ENCODE measurements at regions not wholly inside any gene's neighbourhood (a gene's known extent, or its start where the extent isn't known, plus 50 kb on each side); places are given as distances from the start of the nearest gene placed in this dataset.
"Not testable (repeated sequence)": the region's sequence is repeated elsewhere in the genome, so short reads cannot be mapped to it uniquely, and the experiment has no call there.

DNA sequence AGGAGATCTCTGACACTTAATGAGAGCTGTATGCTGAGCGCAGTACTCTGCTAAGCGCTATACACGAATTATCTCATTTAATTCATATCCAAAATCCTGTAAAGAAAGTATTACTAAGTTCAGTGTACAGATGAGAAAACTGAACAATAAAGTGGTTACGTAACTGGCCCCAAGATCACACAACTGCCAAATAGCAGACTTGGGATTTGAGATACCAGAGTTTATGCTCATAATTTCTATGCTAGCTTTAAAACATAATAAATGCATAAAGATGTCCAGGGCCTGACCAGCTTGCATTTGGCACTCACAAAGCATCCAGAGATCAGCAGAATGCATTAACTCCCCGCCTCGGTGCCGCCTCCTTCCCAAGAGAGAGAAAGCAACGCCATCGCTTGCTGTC, 83.2 kb upstream of the PWP1 start:
- Histone ChIP-seq H3K9ac (ENCODE audit: low read length) (no peak overlapping the region), H3K27ac (ENCODE audit: low read depth, low read length) (no peak overlapping the region)

DNA sequence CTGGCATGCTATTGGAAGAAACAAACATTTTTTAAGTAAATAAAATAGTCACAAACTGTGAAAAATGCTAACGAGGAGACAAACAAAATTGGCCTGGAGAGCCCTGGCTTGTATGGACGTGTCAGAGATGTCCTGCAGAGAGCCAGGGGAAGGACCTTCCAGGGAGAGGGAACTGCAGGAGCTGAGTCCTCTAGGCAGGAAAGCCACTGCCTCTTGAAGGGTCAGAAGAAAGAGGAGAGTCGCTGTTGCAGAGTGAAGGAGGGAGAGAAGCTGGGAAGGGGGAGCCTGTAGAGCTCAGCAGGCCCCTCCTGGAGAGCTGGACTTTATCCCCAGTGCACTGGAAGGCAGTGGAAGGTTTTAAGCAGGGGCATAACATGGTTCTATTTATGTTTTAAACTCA, 80.3 kb upstream of the PWP1 start:
- Histone ChIP-seq H3K27me3 (ENCODE audit: control insufficient read depth in 1 of 2, insufficient read depth in 2 of 2, low read length in 2 of 2) (no peaks in the 10 kb centered on the region), H3K9ac (ENCODE audit: low read length) (no peak overlapping the region), H3K9me3 (ENCODE audit: low read length) (no peaks in the 10 kb centered on the region), H3K27ac (ENCODE audit: low read depth, low read length) (no peak overlapping the region), H3K4me3 (ENCODE audit: low read depth in 1 of 2, low read length in 2 of 2) (no peak overlapping the region), H3K4me1 (ENCODE audit: insufficient read depth, low read length) (no peaks in the 10 kb centered on the region), H3K36me3 (ENCODE audit: insufficient read depth, low read length) (no peaks in the 10 kb centered on the region)

More for the DNA sequence above, 83.2 kb upstream of the PWP1 start:
- H3K36me3 ChIP-seq (ENCODE audit: insufficient read depth, low read length), result no peaks in the 10 kb centered on the region
- H3K9me3 ChIP-seq (ENCODE audit: low read length), result no peaks in the 10 kb centered on the region
- no peak overlapping the region for H3K4me3 ChIP-seq (ENCODE audit: low read depth in 1 of 2, low read length in 2 of 2)
- no peaks in the 10 kb centered on the region for H3K4me1 ChIP-seq (ENCODE audit: insufficient read depth, low read length)
- H3K27me3 ChIP-seq (ENCODE audit: control insufficient read depth in 1 of 2, insufficient read depth in 2 of 2, low read length in 2 of 2), result no peaks in the 10 kb centered on the region

DNA sequence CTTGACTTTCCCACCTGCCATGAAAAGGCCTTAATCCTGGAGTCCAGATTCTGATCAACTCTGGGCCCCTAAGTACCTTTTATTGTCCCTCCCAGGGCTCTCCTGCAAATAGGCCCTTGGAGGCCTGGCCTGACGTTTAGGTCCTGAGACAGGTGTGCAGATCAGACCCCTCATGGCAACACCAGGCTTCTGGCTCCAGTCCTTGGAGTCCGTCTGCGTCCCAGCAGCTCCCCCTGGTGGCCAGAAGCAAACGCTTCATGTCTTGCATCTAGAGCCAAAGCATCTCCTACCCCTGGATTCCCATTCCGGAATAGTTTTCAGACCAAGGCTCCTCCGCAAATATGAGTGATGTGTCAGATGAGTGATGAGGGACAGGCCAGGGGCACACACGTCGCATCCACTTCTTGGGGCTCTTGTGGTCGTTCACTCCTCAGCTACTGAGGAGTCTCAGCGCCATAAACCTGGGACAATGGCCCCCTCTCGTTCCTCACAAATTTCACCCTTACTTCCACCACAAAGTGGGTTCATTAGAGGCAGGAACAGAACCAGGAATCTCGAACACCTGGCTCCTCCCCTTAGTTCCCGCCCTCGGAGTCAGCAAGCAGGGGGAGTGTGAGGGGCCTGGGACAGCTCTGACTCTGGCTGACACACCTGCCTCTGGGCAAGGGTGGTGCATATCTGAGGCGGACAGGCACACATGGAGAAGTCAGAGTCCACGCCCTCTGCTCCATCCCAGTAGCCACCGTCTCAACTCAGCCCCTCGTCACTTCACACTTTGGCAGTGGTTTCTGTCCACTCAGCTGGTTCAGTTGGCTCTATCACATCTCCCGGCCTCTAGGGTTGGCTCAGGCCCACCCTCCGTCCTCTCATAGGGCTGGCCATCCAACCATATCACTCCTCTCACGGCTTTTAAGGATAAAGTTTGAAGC, 77.9 kb upstream of the PWP1 start:
- no peaks in the 10 kb centered on the region for H3K4me1 ChIP-seq (ENCODE audit: insufficient read depth, low read length)
- no peaks in the 10 kb centered on the region for H3K9me3 ChIP-seq (ENCODE audit: low read length)
- H3K36me3 ChIP-seq (ENCODE audit: insufficient read depth, low read length), result no peaks in the 10 kb centered on the region
- H3K27ac ChIP-seq (ENCODE audit: low read depth, low read length), result no peak overlapping the region
- H3K9ac ChIP-seq (ENCODE audit: low read length), result no peak overlapping the region
- no peak overlapping the region for H3K4me3 ChIP-seq (ENCODE audit: low read depth in 1 of 2, low read length in 2 of 2)
- H3K27me3 ChIP-seq (ENCODE audit: control insufficient read depth in 1 of 2, insufficient read depth in 2 of 2, low read length in 2 of 2), result no peaks in the 10 kb centered on the region

DNA sequence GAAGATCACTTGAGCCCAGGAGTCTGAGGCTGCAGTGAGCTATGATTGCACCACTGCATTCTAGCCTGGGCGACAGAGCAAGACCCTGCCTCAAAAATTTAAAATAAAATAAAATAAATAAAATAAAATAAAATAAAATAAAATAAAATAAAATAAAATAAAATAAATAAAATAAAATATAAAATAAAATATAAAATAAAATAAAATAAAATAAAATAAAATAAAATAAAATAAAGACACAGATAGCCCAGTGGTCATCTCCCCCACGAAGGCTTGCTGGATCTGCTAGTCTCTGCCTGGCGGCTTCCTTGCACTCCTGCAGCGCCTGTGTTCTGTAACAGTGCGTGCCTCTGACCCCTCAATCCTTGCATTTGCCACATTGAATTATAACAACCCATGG, 76.8 kb upstream of the PWP1 start:
- H3K4me1 ChIP-seq (ENCODE audit: insufficient read depth, low read length); H3K4me3 ChIP-seq (ENCODE audit: low read depth in 1 of 2, low read length in 2 of 2); H3K27me3 ChIP-seq (ENCODE audit: control insufficient read depth in 1 of 2, insufficient read depth in 2 of 2, low read length in 2 of 2); H3K9ac ChIP-seq (ENCODE audit: low read length); H3K36me3 ChIP-seq (ENCODE audit: insufficient read depth, low read length); H3K27ac ChIP-seq (ENCODE audit: low read depth, low read length); H3K9me3 ChIP-seq (ENCODE audit: low read length): not testable (repeated sequence)

DNA sequence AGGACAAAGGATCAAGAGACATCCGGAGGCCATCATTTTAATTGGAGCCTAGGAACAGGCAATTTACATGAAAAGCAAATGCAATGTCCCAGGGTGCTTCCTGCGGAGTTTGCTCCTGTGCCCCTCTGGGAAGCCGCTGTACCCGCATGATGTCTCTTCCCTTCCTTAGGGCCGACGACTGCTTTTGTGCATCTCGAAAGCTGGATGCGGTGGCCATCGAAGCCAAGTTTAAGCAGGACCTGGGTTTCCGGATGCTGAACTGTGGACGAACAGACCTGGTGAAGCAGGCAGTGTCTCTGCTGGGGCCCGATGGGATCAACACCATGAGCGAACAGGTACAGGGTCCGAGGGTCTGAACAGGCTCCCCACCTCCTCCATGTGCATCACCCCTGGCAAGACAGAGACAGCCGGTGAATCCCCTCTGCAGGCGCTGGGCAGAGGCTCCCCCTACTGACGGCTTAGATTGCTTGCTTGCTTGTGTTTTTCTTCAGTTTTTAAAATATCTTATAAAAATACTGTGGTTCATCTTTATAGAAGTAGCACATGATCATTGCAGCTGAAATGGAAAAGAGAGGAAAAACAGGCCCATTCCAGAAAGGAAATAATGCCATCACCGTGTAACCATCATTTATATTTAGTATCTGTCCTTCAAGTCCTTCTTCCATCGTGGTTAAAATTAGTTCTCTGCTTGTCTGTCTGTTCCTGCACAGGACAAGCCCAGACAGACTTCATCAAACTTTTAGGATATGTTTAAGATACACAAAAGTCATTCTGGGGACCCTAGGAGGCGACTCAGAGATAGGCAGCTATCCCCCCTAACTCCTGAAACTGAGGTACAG, 75.4 kb upstream of the PWP1 start:
- no peaks in the 10 kb centered on the region for H3K36me3 ChIP-seq (ENCODE audit: insufficient read depth, low read length)
- H3K27ac ChIP-seq (ENCODE audit: low read depth, low read length), result no peak overlapping the region
- H3K27me3 ChIP-seq (ENCODE audit: control insufficient read depth in 1 of 2, insufficient read depth in 2 of 2, low read length in 2 of 2), result no peaks in the 10 kb centered on the region
- H3K4me1 ChIP-seq (ENCODE audit: insufficient read depth, low read length), result no peaks in the 10 kb centered on the region
- H3K4me3 ChIP-seq (ENCODE audit: low read depth in 1 of 2, low read length in 2 of 2), result no peak overlapping the region
- H3K9ac ChIP-seq (ENCODE audit: low read length), result no peak overlapping the region
- H3K9me3 ChIP-seq (ENCODE audit: low read length), result no peaks in the 10 kb centered on the region

DNA sequence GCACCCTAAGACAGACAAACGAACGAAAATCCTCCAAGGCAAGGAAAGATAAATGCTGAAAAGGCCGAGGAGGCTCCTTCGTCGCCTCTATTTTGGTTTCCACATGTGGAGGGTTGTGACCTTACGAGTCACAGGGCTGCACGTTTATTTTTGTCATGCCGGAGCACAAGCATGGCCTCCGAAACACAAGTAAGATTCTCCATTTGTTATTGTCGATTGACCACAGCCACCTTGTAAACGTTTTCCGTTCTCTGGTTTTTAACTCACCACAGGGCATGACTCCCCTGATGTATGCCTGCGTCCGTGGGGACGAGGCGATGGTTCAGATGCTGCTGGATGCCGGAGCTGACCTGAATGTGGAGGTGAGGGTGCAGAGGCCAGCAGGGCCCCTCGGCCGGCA, 73.1 kb upstream of the PWP1 start:
- Histone ChIP-seq H3K27ac (ENCODE audit: low read depth, low read length) (no peak overlapping the region), H3K9me3 (ENCODE audit: low read length) (no peaks in the 10 kb centered on the region), H3K4me1 (ENCODE audit: insufficient read depth, low read length) (no peaks in the 10 kb centered on the region), H3K9ac (ENCODE audit: low read length) (no peak overlapping the region), H3K27me3 (ENCODE audit: control insufficient read depth in 1 of 2, insufficient read depth in 2 of 2, low read length in 2 of 2) (no peaks in the 10 kb centered on the region), H3K4me3 (ENCODE audit: low read depth in 1 of 2, low read length in 2 of 2) (no peak overlapping the region), H3K36me3 (ENCODE audit: insufficient read depth, low read length) (no peaks in the 10 kb centered on the region)

DNA sequence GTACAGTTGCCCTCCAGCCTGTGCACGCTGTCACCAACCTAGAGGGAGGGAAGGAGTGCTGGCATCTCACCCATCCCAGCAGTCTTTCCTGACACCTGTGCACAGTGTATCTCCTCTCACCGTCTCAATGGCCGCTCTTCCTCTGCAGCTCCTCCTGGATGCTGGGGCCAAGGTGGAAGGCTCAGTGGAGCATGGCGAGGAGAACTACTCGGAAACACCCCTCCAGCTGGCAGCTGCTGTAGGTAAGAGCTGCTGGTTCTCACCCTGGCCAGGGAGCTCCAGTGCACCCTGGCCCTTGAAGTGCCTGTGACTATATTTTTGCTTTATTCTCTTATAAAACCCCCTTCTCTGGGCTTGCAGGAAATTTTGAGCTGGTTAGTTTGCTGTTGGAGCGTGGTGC, 68.7 kb upstream of the PWP1 start:
- Histone ChIP-seq H3K36me3 (ENCODE audit: insufficient read depth, low read length) (no peaks in the 10 kb centered on the region), H3K9me3 (ENCODE audit: low read length) (no peaks in the 10 kb centered on the region), H3K27me3 (ENCODE audit: control insufficient read depth in 1 of 2, insufficient read depth in 2 of 2, low read length in 2 of 2) (no peaks in the 10 kb centered on the region), H3K4me3 (ENCODE audit: low read depth in 1 of 2, low read length in 2 of 2) (no peak overlapping the region), H3K27ac (ENCODE audit: low read depth, low read length) (no peak overlapping the region), H3K9ac (ENCODE audit: low read length) (no peak overlapping the region), H3K4me1 (ENCODE audit: insufficient read depth, low read length) (no peaks in the 10 kb centered on the region)

DNA sequence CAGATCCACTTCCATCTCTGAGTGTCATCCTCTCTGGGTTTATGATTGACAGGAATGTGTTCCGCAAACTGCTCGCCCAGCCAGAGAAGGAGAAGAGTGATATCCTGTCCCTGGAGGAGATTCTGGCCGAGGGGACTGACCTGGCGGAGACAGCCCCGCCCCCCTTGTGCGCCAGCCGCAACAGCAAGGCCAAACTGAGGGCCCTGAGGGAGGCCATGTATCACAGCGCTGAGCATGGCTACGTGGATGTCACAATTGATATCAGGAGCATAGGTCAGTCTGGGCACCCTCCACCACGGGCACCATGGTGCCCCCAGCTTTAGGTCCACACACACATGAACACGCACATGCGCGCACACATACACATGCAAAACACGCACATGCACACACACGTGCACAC, 67.5 kb upstream of the PWP1 start:
- Histone ChIP-seq H3K27me3 (ENCODE audit: control insufficient read depth in 1 of 2, insufficient read depth in 2 of 2, low read length in 2 of 2) (no peaks in the 10 kb centered on the region), H3K4me1 (ENCODE audit: insufficient read depth, low read length) (no peaks in the 10 kb centered on the region), H3K9me3 (ENCODE audit: low read length) (no peaks in the 10 kb centered on the region)

DNA sequence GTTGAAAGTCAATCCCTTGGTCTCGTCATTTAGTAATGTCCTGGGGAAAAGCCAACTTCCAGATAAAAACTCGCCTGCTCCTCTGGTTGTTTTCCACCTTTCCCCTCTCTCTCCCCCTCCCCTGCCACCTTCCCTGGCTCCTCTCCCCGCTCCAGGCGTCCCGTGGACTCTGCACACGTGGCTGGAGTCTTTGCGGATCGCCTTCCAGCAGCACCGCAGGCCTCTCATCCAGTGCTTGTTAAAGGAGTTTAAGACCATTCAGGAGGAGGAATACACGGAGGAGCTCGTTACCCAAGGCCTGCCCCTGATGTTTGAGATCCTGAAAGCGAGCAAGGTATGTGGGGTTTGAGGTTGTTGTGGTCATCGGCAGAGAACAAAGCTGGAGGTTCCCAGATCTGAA, 65.8 kb upstream of the PWP1 start:
- H3K36me3 ChIP-seq (ENCODE audit: insufficient read depth, low read length), result no peaks in the 10 kb centered on the region
- H3K9me3 ChIP-seq (ENCODE audit: low read length), result no peaks in the 10 kb centered on the region
- no peak overlapping the region for H3K9ac ChIP-seq (ENCODE audit: low read length)
- no peak overlapping the region for H3K4me3 ChIP-seq (ENCODE audit: low read depth in 1 of 2, low read length in 2 of 2)
- no peaks in the 10 kb centered on the region for H3K4me1 ChIP-seq (ENCODE audit: insufficient read depth, low read length)
- no peak overlapping the region for H3K27ac ChIP-seq (ENCODE audit: low read depth, low read length)
- no peaks in the 10 kb centered on the region for H3K27me3 ChIP-seq (ENCODE audit: control insufficient read depth in 1 of 2, insufficient read depth in 2 of 2, low read length in 2 of 2)

More for the DNA sequence above, 67.5 kb upstream of the PWP1 start:
- Histone ChIP-seq H3K27ac (ENCODE audit: low read depth, low read length) (no peak overlapping the region), H3K9ac (ENCODE audit: low read length) (no peak overlapping the region), H3K4me3 (ENCODE audit: low read depth in 1 of 2, low read length in 2 of 2) (no peak overlapping the region), H3K36me3 (ENCODE audit: insufficient read depth, low read length) (no peaks in the 10 kb centered on the region)

DNA sequence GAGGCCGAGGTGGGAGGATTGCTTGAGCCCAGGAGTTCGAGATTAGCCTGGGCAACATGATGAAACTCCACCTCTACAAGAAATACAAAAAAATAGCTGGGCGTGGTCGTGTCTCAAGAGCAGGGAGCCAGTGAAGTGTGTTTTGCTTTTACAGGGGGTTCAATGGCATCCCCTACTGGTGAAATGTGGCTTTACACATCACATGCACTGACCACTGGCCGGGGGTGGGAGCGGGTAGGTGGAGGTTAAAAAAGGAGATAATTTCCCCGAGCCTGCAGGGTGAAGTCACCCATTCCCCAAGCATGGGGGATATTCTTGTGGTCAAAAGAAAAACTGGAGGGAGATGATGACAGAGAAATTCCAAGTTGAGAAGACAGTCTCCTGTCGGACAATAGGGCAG, 63.6 kb upstream of the PWP1 start:
- H3K36me3 ChIP-seq (ENCODE audit: insufficient read depth, low read length), result no peaks in the 10 kb centered on the region

DNA sequence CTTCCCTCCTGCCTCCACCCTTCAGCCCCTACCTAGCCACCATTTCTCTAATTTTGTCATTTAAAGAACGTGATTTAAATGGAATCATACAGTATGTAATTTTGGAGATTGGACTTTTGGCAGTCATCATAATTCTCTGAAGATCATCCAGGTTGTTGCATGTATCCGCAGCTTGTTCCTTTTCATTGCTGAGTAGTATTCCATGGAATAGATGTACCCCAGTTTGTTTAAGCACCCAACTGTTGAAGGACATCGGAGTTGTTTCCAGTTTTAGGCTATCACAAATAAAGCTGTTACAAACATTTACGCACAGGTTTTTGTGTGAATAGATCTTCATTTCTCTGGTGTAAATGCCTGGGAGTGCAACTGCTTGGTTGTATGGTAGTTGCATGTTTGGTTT, 61.1 kb upstream of the PWP1 start:
- H3K9ac ChIP-seq (ENCODE audit: low read length), result no peak overlapping the region

More for the DNA sequence above, 63.6 kb upstream of the PWP1 start:
- H3K9me3 ChIP-seq (ENCODE audit: low read length), result no peaks in the 10 kb centered on the region
- no peak overlapping the region for H3K27ac ChIP-seq (ENCODE audit: low read depth, low read length)
- H3K4me3 ChIP-seq (ENCODE audit: low read depth in 1 of 2, low read length in 2 of 2), result no peak overlapping the region
- H3K9ac ChIP-seq (ENCODE audit: low read length), result no peak overlapping the region
- H3K27me3 ChIP-seq (ENCODE audit: control insufficient read depth in 1 of 2, insufficient read depth in 2 of 2, low read length in 2 of 2), result no peaks in the 10 kb centered on the region
- H3K4me1 ChIP-seq (ENCODE audit: insufficient read depth, low read length), result no peaks in the 10 kb centered on the region

More for the DNA sequence above, 61.1 kb upstream of the PWP1 start:
- Histone ChIP-seq H3K27ac (ENCODE audit: low read depth, low read length) (no peak overlapping the region), H3K9me3 (ENCODE audit: low read length) (no peaks in the 10 kb centered on the region), H3K27me3 (ENCODE audit: control insufficient read depth in 1 of 2, insufficient read depth in 2 of 2, low read length in 2 of 2) (no peaks in the 10 kb centered on the region), H3K36me3 (ENCODE audit: insufficient read depth, low read length) (no peaks in the 10 kb centered on the region), H3K4me1 (ENCODE audit: insufficient read depth, low read length) (no peaks in the 10 kb centered on the region), H3K4me3 (ENCODE audit: low read depth in 1 of 2, low read length in 2 of 2) (no peak overlapping the region)
